ENCODE measurements at regions not wholly inside any gene's neighbourhood (a gene's known extent, or its start where the extent isn't known, plus 50 kb on each side); places are given as distances from the start of the nearest gene placed in this dataset.

DNA sequence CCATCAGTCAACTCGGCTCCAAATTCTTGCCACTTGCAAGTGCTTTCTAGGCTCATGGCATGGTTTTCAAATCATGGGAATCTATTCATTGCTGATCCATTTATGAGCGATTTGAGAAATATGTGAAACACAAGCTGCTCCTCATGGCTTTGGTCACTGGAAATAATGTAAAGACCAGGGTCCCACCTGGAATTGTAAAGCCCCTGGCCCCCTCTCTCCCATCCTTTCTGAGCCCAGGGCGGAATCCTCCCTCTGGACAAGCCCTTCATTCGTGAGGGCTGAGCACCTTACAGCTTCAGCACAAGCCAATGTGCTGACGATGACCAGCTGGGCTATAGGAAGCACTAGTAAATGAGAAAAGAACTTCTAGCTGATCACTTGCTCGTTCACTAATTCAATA lies 96.0 kb downstream of the RNASET2 start:
- TF ChIP-seq, protein P1, sequence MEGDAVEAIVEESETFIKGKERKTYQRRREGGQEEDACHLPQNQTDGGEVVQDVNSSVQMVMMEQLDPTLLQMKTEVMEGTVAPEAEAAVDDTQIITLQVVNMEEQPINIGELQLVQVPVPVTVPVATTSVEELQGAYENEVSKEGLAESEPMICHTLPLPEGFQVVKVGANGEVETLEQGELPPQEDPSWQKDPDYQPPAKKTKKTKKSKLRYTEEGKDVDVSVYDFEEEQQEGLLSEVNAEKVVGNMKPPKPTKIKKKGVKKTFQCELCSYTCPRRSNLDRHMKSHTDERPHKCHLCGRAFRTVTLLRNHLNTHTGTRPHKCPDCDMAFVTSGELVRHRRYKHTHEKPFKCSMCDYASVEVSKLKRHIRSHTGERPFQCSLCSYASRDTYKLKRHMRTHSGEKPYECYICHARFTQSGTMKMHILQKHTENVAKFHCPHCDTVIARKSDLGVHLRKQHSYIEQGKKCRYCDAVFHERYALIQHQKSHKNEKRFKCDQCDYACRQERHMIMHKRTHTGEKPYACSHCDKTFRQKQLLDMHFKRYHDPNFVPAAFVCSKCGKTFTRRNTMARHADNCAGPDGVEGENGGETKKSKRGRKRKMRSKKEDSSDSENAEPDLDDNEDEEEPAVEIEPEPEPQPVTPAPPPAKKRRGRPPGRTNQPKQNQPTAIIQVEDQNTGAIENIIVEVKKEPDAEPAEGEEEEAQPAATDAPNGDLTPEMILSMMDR (IDR thresholded peaks at IDR 0.05): no peak
- TF ChIP-seq POLR2A (IDR thresholded peaks at IDR 0.05) (no peak), EP300 (IDR thresholded peaks at IDR 0.05) (no peak)
